Mammary epithelial cell (primary cell): ENCODE measurements at regions not wholly inside any gene's neighbourhood (a gene's known extent, or its start where the extent isn't known, plus 50 kb on each side); places are given as distances from the start of the nearest gene placed in this dataset.

Experiments
- CTCF ChIP-seq, 2 donors: IDR thresholded peaks in 1 of 2; conservative IDR thresholded peaks in 1 of 2; 2 replicates each; pipeline ENCODE4 v1.5.1; 2011 to 2012; ENCODE audit warnings: inconsistent platforms in 2 of 2, low read length in 2 of 2, mild to moderate bottlenecking in 2 of 2, control low read depth in 1 of 2, low read depth in 1 of 2; ENCODE audit not compliant: insufficient read depth in 1 of 2; ENCODE audit errors: extremely low read depth in 1 of 2
- EZH2 ChIP-seq: IDR thresholded peaks from 2 replicates; pipeline ENCODE4 v1.6.1; 2012; ENCODE audit warnings: low read length, inconsistent platforms, borderline replicate concordance

- no peak for TF ChIP-seq CTCF (conservative IDR thresholded peaks at IDR 0.05 in 1 of 2, IDR thresholded peaks at IDR 0.05 in 1 of 2; ENCODE audit: extremely low read depth in 1 of 2, insufficient read depth in 1 of 2, low read depth in 1 of 2, low read length in 2 of 2)
- TF ChIP-seq EZH2, result no peak
Measured at GRCh38 chr10:64855941-64856340, 1334.7 kb downstream of the REEP3 start.
